Aorta (tissue), 5 donors: ENCODE measurements at regions not wholly inside any gene's neighbourhood (a gene's known extent, or its start where the extent isn't known, plus 50 kb on each side); places are given as distances from the start of the nearest gene placed in this dataset.
"Not testable (repeated sequence)": the region's sequence is repeated elsewhere in the genome, so short reads cannot be mapped to it uniquely, and the experiment has no call there.

ENCODE experiments used
- ATAC-seq: fragments of 200-7000 bp; cut with Tn5 transposase; one replicate; pipeline ENCODE4 v1.9.1; 2022; ENCODE audit warnings: moderate library complexity; ENCODE audit not compliant: low FRiP score
- DNase-seq, 2 donors: peaks; one replicate each; pipeline ENCODE4 v3.0.0-alpha.2; 2020
- H3K27ac ChIP-seq, 2 donors: one replicate each; pipeline ENCODE4 v1.5.1; 2013; ENCODE audit warnings: low read length in 2 of 2, mild to moderate bottlenecking in 2 of 2, moderate library complexity in 2 of 2, control low read depth in 1 of 2, inconsistent platforms in 1 of 2, low read depth in 1 of 2
- H3K27me3 ChIP-seq, 2 donors: one replicate each; pipeline ENCODE4 v1.6.1; 2013; ENCODE audit warnings: control low read depth in 1 of 2, low read length in 1 of 2, mild to moderate bottlenecking in 1 of 2, moderate library complexity in 1 of 2; ENCODE audit not compliant: insufficient read depth in 2 of 2, control insufficient read depth in 1 of 2
- H3K36me3 ChIP-seq, 2 donors: one replicate each; pipeline ENCODE4 v1.6.1; 2013; ENCODE audit warnings: control low read depth in 1 of 2, low read length in 1 of 2, mild to moderate bottlenecking in 1 of 2; ENCODE audit not compliant: insufficient read depth in 2 of 2, control insufficient read depth in 1 of 2
- H3K4me1 ChIP-seq, 2 donors: one replicate each; pipeline ENCODE4 v1.6.1; 2013; ENCODE audit warnings: low read length in 2 of 2, control low read depth in 1 of 2, mild to moderate bottlenecking in 1 of 2, moderate library complexity in 1 of 2; ENCODE audit not compliant: insufficient read depth in 2 of 2, control insufficient read depth in 1 of 2
- H3K4me3 ChIP-seq, 2 donors: one replicate each; pipeline ENCODE4 v1.5.1; 2013; ENCODE audit warnings: low read length in 2 of 2, control low read depth in 1 of 2, mild to moderate bottlenecking in 1 of 2
- H3K9me3 ChIP-seq: one replicate; pipeline ENCODE4 v1.6.1; 2013; ENCODE audit warnings: mild to moderate bottlenecking, low read length; ENCODE audit not compliant: control insufficient read depth
- WGBS, 2 donors: extraction: QIAGEN DNeasy Blood & Tissue Kit; methylation state at CpG; one replicate each; pipeline ENCODE4 v1.1.7; 2013; 5-methylcytosine and 5-hydroxymethylcytosine counted together
- intact Hi-C, 2 donors: fragments of 100-400 bp; cut with DNase I; formaldehyde crosslinking; loops; one replicate each; pipeline versions ENCODE4 v1.14.2 to v1.15.0; 2022
- donor health status: healthy with polysubstance abuse.
- donor health status: Bipolar disorder and iron deficiency.
- donor health status: DM: no; HTN: no; CAD: no.
- donor health status: DM: no; HTN: no; CAD: no.
- donor health status: DM: yes; HTN: yes; CAD: no.

DNA sequence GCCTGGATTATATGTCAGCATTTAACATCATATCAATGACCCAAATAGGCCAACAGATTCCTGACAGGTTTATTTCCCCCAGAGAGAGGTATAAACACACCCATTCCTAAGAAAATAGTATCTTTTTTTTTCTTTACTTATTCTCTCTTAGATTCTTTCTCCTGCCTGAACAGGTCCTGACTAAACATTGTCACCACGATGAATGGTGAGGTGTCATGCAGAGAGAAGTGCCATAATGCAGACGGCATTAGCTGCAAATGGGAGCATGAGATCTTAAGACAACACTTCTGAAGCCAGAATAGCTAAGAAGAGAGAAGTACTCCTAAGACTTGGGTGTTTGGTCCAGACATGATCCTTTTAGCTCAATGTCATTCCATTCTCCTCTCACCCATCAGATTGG is 131.3 kb downstream of the ZNF648 start:
- Histone ChIP-seq H3K27ac (no peak overlapping the region), H3K27me3 (peaks cover 0 to 2% of the 10 kb centered on the region in 2 donors), H3K9me3 (peaks cover 2% of the 10 kb centered on the region), H3K4me3 (no peak overlapping the region), H3K36me3 (no peaks in the 10 kb centered on the region), H3K4me1 (no peaks in the 10 kb centered on the region)
- DNase-seq (no peak), ATAC-seq (no peak)
- intact Hi-C loops, result loop anchor here in 1 of 2 donors (10.0 kb wide), 1 partner anchor 455 kb away; no protein-coding TSS in a partner anchor
- WGBS, 2 donors, result 72 to 73% methylated on average over 2 of the region's 2 CpGs

DNA sequence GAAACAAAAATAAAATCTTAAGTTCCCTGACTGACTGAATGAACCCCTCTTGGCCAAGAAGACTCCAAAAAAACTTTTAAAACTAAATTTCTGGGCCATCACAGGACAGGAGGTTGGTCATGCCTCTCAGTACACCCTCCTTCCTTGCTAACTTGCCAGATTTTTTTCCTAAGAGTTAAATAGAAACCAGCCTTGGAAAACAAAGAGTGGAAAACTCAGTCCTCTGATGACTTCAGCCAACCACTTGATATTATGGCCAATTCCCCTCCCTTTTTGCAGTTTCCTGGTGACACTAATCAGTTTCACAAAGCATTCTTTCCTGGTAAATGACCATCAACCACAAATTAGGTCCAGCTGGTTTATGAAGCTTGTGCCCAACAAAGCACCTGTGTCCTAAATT is 134.8 kb downstream of the ZNF648 start:
- intact Hi-C loops, result no loop called here
- Histone ChIP-seq H3K9me3 (no peaks in the 10 kb centered on the region), H3K27me3 (peaks cover 0 to 2% of the 10 kb centered on the region in 2 donors), H3K4me1 (no peaks in the 10 kb centered on the region), H3K4me3 (no peak overlapping the region), H3K27ac (no peak overlapping the region), H3K36me3 (no peaks in the 10 kb centered on the region)
- DNase-seq, result no peak
- ATAC-seq, result no peak

DNA sequence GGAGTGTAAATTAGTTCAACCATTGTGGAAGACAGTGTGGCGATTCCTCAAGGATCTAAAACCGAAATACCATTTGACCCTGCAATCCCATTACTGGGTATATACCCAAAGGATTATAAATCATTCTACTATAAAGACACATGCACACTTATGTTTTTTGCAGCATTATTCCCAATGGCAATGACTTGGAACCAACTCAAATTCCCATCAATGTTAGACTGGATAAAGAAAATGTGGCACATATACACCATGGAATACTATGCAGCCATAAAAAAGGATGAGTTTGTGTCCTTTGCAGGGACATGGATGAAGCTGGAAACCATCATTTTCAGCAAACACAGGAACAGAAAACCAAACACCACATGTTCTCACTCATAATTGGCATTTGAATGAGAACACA is 137.5 kb downstream of the ZNF648 start:
- 78 to 85% methylated on average over 2 of the region's 2 CpGs for WGBS, 2 donors
- H3K27ac ChIP-seq, H3K27me3 ChIP-seq, H3K4me3 ChIP-seq, ATAC-seq, H3K4me1 ChIP-seq, DNase-seq, H3K36me3 ChIP-seq, H3K9me3 ChIP-seq, intact Hi-C loops: not testable (repeated sequence)

DNA sequence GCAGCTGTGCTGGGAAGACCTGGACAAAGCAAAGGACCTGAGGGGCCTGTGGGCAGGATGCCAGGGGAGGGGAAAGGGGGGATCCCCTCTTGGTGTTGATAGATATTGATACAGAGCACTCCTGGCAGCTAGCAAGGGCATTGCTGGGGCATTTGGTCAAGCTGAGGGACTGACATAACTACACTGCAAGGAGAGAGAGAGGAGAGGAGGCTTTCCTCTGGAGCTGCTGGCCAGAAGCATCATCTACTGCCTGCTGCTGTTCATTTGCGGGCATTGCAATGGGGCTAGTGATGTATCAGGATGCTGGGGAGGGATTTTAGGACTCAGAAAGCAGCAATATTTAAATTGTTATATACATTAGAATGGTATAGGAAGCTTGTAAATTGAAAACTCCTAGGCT is 142.0 kb downstream of the ZNF648 start:
- DNase-seq (no peak), ATAC-seq (no peak)
- Histone ChIP-seq H3K36me3 (no peaks in the 10 kb centered on the region), H3K9me3 (no peaks in the 10 kb centered on the region), H3K4me3 (no peak overlapping the region), H3K27ac (no peak overlapping the region), H3K27me3 (no peaks in the 10 kb centered on the region), H3K4me1 (no peaks in the 10 kb centered on the region)
- intact Hi-C loops, result no loop called here
- 82 to 100% methylated on average over 1 of the region's 1 CpG for WGBS, 2 donors

DNA sequence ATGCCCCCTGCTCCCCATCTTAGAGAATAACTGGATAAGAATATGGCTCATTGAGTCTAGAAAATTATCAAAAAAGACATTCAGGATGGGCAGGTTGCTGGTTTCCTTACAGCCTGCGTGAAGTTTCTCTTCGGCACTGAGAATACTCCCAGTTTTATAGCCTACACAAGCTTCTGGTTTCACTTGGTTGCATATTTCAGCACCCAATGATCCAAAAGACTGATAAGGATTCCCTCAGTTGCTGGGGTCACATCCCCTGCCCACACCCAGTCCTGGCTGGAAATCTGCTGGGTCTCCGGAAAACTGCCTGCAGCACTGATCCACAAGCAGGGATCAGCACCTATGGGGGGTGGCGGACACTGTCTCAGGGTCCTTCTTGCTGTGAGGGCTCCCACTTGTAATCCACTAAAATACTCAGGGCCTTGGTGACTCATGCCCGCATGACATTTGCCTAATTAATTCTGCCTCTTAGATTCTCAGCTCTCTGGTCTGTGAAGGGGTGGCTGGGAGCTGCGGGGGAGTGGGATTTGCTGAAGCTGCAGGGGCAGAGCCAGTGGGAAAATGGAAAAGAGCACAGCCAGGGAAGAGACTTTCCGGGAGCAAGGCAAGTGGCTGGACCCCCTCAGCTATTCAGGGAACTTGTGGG is 142.5 kb downstream of the ZNF648 start:
- no peak for ATAC-seq
- Histone ChIP-seq H3K4me3 (no peak overlapping the region), H3K27me3 (no peaks in the 10 kb centered on the region), H3K27ac (no peak overlapping the region), H3K4me1 (no peaks in the 10 kb centered on the region), H3K36me3 (no peaks in the 10 kb centered on the region), H3K9me3 (no peaks in the 10 kb centered on the region)
- no peak for DNase-seq
- WGBS, 2 donors, result 66 to 71% methylated on average over 7 of the region's 7 CpGs
- intact Hi-C loops, result no loop called here

DNA sequence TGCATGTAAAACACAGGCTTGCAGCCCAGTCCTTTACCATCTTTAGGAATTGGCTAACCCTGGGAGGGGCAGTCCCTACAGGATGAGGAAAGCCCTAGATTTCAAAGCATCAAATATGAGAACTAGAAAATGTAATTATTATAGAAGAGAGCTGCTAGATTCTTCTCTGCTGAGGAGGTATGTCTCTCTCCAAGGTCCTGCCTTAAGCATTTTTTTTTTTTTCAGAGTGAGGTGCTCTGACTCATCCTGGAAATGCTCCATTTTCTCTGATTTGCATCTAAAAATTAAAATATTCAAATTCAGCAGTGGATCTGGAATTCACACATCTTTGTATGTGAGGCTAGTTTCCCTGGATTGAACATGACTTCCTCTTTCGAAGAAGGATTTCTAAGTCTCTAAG is 149.8 kb downstream of the ZNF648 start:
- intact Hi-C loops, result no loop called here
- no peaks in the 10 kb centered on the region for H3K27me3 ChIP-seq
- 86 to 100% methylated on average over 1 of the region's 1 CpG for WGBS, 2 donors
- DNase-seq (no peak), ATAC-seq (no peak)
- no peaks in the 10 kb centered on the region for H3K36me3 ChIP-seq
- H3K9me3 ChIP-seq, result no peaks in the 10 kb centered on the region
- H3K4me1 ChIP-seq, result no peaks in the 10 kb centered on the region
- H3K4me3 ChIP-seq, result no peak overlapping the region
- H3K27ac ChIP-seq, result no peak overlapping the region

DNA sequence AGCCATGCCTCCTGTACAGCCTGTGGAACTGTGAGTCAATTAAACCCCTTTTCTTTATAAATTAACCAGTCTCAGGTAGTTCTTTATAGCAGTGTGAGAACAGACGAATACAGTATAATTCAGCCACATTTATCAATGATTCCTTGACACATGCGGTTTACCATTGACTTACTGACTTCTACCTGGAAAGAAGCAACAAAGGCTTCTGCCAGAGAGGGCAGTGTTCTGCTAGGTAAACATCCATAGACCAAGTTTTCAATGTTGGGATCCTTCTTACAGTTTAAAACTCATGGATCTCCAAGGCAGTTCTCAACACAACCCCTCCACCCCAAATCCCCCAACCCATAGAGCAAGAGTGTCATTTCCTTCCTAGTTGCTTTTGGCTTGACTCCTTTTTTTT is 150.6 kb downstream of the ZNF648 start:
- no peaks in the 10 kb centered on the region for H3K27me3 ChIP-seq
- 69 to 75% methylated on average over 2 of the region's 2 CpGs for WGBS, 2 donors
- ATAC-seq, result no peak

DNA sequence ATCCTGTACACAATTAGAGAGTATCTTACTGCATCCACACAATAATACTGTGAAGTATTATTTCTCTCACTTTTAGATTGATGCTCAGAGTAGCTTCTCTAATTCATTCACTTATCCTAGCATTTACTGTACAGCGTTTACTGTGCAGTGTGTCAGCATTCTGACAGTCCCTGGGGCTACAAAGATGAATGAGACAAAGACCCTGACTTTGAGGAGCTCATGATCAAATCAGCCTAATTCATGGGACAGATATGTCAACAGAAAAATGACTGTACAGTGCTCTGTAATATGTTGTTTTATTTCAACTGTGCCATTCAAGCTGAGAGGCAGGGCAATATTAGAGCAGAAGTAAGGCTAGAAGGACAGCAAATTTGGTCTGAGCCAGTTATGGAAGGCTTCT is 152.5 kb downstream of the ZNF648 start:
- H3K9me3 ChIP-seq, result no peaks in the 10 kb centered on the region
- no peak for ATAC-seq
- intact Hi-C loops, result no loop called here
- no peak overlapping the region for H3K27ac ChIP-seq
- no peak overlapping the region for H3K4me3 ChIP-seq
- DNase-seq, result no peak
- WGBS, 2 donors, result 32 to 55% methylated on average over 1 of the region's 1 CpG
- no peaks in the 10 kb centered on the region for H3K4me1 ChIP-seq
- no peaks in the 10 kb centered on the region for H3K36me3 ChIP-seq
- no peaks in the 10 kb centered on the region for H3K27me3 ChIP-seq

More for the DNA sequence above, 150.6 kb downstream of the ZNF648 start:
- Histone ChIP-seq H3K4me1 (no peaks in the 10 kb centered on the region), H3K4me3 (no peak overlapping the region), H3K36me3 (no peaks in the 10 kb centered on the region), H3K27ac (no peak overlapping the region), H3K9me3 (no peaks in the 10 kb centered on the region)
- intact Hi-C loops, result no loop called here
- DNase-seq, result no peak

DNA sequence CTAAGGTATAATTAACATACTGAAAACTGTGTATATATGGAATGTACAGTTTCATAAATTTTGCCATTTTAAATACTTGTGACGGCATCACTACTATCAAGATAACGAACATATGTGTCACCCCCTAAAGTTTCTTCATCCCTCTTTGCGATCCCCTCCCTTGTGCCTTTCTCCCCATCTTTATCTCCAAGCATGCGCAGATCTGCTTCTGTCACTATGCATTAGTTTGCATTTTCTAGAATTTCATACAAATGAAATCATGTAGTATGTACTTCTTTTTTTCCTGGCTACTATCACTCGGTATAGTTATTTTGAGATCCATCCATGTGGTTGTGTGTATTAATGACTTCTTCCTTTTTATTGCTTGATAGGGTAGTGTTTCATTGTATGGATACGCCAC is 154.9 kb downstream of the ZNF648 start:
- DNase-seq, result no peak
- Histone ChIP-seq H3K36me3 (no peaks in the 10 kb centered on the region), H3K4me1 (no peaks in the 10 kb centered on the region), H3K27me3 (no peaks in the 10 kb centered on the region), H3K4me3 (no peak overlapping the region), H3K27ac (no peak overlapping the region), H3K9me3 (no peaks in the 10 kb centered on the region)
- intact Hi-C loops, result no loop called here
- whole genome bisulfite sequencing, 2 donors, result 84 to 90% methylated on average over 6 of the region's 6 CpGs
- no peak for ATAC-seq
